ENCODE measurements at regions not wholly inside any gene's neighbourhood (a gene's known extent, or its start where the extent isn't known, plus 50 kb on each side); places are given as distances from the start of the nearest gene placed in this dataset.
"Not testable (repeated sequence)": the region's sequence is repeated elsewhere in the genome, so short reads cannot be mapped to it uniquely, and the experiment has no call there.

GRCh38 chr10:36437367-36437766 is 688.0 kb upstream of the ANKRD30A start:
- DNase-seq, result no peak

DNA sequence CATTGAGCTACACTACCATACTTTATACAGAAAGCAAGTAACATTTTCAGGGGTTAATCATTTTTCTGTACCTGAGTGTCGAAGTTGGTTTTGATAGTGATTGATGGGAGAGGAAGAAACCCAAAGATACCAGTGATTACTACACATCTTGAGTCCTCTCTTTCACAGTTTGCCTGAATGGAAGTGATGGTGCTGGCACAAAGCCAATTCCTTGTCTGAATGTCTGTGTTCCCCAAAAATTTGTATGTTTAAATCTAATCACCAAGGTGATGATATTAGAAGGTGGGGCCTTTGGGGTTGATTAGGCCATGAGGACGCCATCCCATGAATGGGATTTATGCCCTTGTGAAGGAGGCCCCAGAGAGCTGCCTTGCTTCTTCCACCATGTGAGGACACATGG is 696.9 kb upstream of the ANKRD30A start:
- no peak for DNase-seq

DNA sequence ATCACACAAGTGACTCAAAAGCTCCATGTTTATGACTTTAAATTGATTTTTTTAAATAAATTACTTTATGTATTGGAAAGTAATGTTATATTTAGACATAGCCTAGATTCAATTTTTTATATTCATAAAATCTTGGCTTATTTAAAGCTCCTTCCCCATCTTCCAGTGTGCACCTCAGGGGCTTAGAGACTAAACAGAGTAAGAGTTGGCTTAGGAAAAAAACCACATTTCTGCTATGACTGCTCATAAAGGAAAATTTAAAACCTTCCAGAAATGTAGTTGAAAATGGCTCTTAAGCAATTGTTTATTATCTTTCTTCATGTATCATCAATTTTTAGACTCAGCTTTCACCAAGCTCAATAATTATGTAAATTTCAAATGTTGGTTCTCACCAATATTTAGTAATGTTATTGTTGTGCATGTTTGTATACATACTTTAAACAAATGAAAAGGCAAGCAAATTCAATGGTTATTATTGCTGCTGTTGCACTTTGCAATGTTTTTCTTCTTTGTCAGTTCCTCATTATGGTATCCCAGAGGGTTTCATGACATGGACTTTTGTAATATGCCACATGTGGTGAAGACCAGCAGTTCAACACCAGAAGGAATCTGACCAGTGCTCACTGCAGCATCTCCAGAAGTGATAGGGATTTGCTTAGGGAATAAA is 700.1 kb upstream of the ANKRD30A start:
- DNase-seq, result no peak

GRCh38 chr10:36424502-36424901 is 700.9 kb upstream of the ANKRD30A start:
- no peak for DNase-seq

DNA sequence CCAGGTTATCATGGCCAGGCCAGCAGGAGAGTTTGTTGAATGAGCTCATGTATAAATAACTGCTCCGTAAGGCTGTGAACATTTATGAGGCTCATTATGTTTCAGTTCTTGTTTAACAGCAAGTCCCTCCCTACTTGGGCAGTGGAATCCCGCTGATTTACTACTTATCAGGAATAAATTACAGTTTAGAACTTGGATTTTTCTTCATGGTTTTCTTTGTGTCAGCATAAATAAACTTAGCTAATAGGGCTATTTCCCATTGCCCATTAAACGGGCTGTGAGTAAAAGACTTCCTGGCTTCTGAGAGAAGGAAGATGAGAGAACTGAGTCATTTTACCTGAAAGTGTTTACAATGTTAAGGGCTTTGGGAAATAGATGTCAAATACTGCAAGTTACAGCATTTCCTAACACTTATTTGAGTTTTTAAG is 701.6 kb upstream of the ANKRD30A start:
- DNase-seq, result no peak

- DNase-seq, result no peak
Observed at GRCh38 chr10:36421992-36422391, 703.4 kb upstream of the ANKRD30A start.

GRCh38 chr10:36416513-36416912 is 708.9 kb upstream of the ANKRD30A start:
- DNase-seq, result no peak

DNA sequence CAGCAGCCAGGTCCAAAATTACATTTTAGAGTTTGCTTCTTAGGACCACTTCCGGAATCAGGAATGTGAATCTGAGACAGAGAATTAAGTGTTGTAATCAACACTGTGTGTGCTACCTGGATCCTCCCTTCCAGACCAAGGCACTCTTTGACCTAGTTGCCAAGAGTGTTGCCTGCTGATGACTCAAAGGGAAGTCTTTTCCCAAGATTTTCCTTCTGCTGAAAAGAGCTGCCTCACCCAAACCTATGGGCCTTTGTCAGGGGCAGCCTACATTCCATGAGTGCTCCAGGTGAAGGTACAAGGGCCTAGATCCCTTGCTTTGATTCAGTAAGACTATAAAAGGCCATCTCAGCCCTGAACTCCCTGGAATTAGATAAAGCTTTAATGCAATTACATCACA is 712.5 kb upstream of the ANKRD30A start:
- no peak for DNase-seq

- DNase-seq, result not testable (repeated sequence)
Observed at GRCh38 chr10:36400238-36400637, 725.2 kb upstream of the ANKRD30A start.

DNA sequence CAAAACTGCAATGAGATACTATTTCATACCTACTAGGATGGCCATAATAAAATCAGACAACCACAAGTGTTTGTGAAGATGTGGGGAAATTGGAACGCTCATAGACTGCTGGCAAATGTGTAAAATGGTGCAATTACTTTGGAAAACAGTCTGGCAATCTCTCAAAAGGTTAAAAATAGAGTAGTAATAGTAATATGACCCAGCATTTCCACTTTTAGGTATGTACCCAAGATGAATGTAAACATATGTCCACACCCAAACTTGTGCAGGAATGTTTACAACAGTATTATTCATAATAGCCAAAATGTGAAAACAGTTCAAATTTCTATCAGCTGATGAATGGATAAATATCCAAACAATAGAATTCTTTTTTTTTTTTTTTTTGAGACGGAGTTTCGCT is 731.6 kb upstream of the ANKRD30A start:
- DNase-seq, result no peak

GRCh38 chr10:36391405-36391804 is 734.0 kb upstream of the ANKRD30A start:
- no peak for DNase-seq

- no peak for DNase-seq
Observed at GRCh38 chr10:36390221-36390620, 735.2 kb upstream of the ANKRD30A start.

DNA sequence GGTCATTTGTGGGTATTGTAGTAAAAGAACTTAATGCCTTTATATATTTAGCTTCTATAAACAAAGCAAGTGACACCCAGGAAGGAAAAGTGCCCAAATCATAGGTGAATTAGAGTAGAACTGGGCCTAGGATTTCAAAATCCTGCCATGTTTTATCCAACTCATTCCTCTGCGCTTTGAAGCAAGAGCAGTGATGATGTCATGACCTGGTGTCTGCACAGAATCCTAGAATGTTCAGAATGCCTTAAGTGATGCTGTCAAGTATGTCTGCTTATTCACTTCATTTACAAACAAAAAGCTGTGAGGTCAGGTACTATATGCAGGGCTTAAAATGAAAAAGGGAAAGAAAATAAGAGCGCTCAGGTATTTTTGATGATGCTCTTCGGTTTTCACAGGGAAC is 737.2 kb upstream of the ANKRD30A start:
- no peak for DNase-seq

- DNase-seq, result no peak
Observed at GRCh38 chr10:36385693-36386092, 739.7 kb upstream of the ANKRD30A start.

GRCh38 chr10:36383349-36383748 is 741.3 kb upstream of the FZD8 start:
- DNase-seq, result no peak

DNA sequence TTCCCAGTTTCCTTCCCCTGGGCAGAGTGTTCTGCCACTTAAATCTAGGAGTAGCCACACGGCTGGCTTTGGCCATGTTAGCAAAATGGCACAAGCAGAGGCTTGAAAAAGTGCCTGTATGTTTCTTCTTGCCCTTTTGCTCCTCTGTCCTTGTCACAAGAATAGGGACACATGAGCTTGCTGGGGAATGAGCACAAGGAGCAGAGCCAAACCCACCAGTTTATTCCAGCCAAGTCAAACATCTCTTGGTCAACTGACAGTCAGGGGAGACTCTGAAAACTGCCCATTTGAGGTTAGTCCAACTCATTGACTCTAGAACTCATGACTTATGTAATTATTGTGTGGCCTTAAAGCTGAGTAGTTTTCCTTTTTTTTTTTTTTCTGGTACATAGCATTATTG is 739.7 kb upstream of the FZD8 start:
- DNase-seq, result no peak

DNA sequence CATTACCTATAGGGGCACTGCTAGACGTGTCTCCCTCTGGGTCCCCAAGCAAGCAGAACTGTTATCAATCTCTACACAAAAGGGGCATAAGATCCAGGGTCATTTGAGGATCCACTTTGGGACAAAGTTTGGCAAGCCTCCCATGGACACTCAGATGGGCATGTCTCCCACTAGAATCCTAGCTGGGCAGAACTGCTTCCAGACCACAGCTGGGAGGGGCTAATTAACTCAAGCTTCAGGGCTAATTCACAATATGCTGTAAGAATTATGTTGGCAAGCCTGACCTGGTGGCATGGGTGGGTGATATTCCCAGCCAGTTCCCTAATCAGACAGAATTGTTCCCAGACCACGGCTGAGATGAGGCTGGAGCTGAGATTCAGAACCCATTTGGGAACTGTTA is 738.4 kb upstream of the FZD8 start:
- DNase-seq, result no peak

- no peak for DNase-seq
Observed at GRCh38 chr10:36375107-36375506, 733.0 kb upstream of the FZD8 start.

DNA sequence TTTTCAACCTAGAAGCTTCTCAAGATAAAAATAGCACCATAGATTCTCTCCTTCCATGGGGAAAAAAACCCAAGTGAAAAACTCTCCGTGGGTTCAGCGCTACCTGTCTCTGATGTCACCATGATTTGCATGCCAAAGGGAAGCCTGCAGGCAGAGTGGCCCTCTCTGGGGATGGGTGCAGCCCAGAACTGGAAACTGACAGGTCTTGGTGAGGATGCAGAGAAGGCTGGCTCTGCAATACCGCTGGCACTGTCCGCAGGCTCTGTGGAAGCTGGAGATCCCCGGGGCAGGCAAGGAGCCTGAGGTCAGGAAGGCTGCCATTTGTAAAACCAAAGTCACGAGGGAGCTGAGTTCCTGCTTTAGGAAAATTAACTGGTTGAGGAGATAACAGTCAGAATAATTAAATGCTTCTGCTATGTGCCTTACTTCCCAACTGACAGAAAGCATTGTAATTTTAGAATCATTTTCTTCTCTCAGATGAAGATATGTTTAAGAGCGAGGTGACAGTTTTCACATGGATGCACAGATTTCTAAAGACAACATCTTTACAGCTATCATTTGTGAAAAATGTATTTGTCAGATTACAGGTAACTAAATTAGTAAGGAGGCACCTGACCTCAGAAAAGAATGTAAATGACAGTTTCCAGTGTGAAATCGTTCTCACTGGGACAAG is 731.5 kb upstream of the FZD8 start:
- no peak for DNase-seq

DNA sequence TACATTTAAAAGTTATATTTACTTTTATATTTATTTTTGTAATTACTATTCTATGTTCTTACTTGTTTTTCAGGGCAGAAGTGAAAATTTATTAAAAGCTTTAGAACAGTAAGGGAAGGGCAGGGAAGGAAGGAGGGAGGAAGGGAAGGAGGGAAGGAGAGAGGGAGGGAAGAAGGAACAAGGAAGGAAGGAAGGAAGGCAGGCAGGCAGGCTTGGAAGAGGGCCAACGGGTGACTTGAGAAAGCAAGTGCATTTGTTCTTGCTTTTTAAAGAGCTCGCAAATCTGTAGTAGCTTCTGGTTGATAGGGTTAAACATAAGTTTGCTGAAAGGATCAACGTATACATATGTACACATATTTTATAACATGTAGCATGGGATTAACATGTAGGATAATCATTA is 725.3 kb upstream of the FZD8 start:
- DNase-seq, result no peak

DNA sequence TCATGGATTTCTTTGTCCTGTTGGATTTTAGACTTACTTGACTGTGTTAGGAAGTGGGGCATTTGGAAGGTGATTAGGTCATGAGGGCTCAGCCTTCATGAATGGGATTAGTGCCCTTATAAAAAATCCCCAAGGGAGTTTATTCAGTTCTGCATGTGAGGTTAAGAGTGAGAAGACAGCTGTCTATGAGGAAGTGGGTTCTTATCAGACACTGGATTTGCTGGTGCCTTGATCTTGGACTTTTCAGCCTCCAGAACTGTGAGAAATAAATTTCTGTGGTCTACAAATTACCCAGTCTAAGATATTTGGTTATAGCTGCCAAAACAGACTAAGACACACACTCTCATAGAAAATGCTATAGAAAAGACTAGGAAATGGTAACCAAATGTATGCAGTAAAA is 724.7 kb upstream of the FZD8 start:
- no peak for DNase-seq

DNA sequence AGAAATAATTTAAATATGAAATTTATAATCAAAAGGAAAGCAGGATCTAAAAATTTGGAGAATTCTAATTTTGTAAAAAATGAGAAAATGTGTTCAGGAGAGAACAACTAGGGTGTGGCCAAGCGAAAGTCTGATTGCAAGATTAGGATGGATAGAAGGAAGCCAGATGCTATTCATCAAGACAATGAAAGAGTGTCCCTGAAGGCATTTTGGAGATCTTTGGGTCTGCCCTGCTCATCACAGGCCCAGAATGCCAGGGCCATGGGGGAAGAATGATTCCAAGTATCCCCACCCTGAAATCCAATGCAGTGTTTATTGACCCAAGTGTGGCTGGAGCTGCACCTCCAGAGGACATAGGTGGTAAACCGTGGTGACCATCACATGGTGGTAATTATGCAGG is 724.0 kb upstream of the FZD8 start:
- DNase-seq, result no peak

GRCh38 chr10:36362257-36362656 is 720.2 kb upstream of the FZD8 start:
- no peak for DNase-seq

DNA sequence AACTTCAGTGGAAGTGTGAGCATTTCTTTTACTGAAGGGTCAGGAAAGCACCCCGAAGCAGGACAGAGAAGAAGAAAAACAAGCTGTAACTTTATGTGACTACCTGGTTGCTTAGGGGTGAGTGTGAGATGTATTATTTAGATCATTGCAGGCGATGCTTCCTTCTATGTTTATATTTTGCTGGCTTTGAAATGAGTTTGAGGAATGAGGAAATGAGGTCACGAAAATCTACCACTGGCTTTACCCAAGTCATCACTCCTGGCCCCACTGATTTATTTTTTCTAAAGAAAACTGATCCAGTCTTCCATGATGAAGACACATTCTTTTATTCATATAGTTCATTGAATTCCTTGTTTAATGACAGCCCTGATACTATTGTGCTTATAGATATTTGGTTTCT is 716.6 kb upstream of the FZD8 start:
- DNase-seq, result no peak

GRCh38 chr10:36354633-36355032 is 712.5 kb upstream of the FZD8 start:
- DNase-seq, result no peak

Data from activated CD4-positive, alpha-beta T cell treated with anti-CD3 and anti-CD28 coated beads, Interleukin-2, amount 50 U/mL, for 1 hour (primary cell).